HG03025 (cell line): ENCODE measurements at regions not wholly inside any gene's neighbourhood (a gene's known extent, or its start where the extent isn't known, plus 50 kb on each side); places are given as distances from the start of the nearest gene placed in this dataset.
"Not testable (repeated sequence)": the region's sequence is repeated elsewhere in the genome, so short reads cannot be mapped to it uniquely, and the experiment has no call there.

Experiments used
- ATAC-seq: cut with Tn5 transposase; IDR thresholded peaks from one replicate; pipeline ENCODE4 v1.9.1; 2021; ENCODE audit warnings: mild to moderate bottlenecking, moderate library complexity; ENCODE audit not compliant: unreplicated experiment, low FRiP score

- ATAC-seq = no peak
These were observed 171.1 kb upstream of the CXCL13 start for GRCh38 chr4:77434299-77435092.

DNA sequence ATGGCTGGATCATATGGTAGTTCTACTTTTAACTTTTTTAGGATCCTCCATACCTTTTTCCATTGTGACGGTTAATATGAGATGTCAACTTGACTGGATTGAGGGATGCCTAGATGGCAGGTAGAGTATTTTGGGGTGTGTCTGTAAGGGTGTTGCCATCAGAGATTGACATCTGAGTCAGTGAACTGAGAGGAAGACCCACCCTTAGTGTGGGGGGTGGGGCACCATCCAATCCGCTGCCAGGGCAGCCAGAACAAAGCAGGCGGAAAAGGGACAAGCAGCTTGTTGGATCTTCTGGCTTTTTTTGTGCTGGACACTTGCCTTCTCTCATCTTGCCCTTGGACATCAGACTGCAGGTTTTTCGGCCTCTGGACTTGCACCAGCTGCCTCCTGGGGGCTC is 168.5 kb upstream of the CXCL13 start:
- ATAC-seq = no peak

DNA sequence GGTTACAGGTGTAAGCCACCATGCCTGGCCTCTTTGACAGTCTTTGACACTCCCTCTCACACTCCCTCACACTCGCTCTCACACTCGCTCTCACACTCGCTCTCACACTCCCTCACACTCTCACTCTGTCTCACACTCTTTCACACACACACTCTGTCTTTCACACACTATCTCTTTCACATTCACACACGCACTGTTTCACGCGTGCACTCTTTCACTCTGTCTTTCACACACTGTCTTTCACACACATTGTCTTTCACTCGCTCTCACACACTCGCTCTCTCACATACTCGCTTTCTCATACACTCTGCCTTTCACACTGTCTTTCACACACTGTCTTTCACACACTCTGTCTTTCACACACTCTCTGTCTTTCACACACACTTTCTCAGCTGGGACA is 167.1 kb upstream of the CXCL13 start:
- ATAC-seq = no peak

DNA sequence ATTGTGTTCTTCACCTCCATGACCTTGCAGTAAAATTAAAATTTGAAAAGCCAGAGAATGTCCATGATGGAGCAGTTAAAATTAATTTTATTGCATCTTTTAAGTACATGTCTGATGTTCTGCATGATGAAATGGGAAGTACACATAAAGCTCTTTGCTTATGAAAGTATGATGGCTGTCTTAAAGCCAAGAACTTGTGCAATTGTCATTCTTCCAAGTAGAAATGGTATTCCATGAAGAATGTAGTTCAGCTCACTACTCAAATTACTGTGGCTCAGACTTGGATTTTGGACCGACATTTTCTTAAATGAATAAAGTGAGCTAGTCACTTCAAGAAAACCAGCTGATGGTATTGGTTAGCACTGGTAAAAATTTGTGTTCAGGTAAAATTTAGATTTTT is 161.7 kb upstream of the CXCL13 start:
- ATAC-seq = no peak

DNA sequence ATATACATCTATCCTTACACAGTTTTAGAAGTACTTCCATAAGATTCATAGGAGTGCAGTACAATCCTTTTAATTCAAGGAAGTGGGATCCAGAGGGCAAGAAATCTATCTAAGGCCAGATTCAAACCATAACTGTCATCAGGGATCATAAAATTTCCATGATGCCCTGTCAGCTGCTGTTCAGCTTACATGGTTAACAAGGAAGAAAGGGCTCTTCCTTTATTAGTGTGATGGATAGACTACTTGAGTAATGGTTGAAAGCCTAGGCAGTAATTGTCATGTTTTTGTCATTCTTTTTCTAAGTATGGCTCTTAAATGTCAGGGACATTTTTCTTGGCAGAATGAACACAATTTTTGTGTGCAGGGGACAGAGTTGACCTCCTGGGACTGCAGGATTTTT is 159.8 kb upstream of the CXCL13 start:
- no peak for ATAC-seq

DNA sequence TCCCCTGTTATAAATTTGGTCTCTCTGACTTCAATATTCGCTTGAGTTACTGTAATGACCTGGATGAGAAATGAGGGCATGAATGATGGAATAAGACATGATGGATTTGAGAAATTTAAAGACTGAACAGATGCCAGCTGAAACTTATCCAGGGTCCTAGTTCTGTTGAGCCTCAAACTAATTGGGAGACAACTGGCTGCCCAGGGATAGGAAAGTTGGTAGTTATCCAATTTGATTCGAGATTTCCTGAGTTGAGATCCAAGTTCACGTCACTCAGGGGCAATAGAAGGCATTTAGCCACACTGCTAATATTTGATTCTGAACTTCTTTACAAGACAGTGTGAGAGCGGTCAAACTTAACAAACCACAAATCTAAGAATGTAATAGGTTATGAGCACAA is 159.0 kb upstream of the CXCL13 start:
- ATAC-seq = no peak

DNA sequence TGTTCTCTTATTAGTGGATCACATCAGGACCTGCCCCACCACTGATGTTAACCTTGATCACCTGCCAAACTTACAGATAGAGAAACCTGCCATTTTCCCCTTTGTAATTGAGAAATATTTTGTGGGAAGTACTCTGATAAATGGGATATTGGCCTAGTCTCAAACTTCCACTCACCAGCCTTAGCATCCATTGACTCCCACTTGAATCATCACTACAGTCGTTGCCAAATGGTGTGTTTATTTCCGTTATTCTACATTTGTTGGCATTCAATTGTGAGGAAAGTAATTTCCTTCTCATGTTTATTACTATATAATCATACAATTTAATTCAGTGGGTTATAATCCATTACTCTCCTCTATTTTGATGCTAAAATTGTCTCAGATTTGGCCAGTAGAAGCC is 156.4 kb upstream of the CXCL13 start:
- no peak for ATAC-seq

DNA sequence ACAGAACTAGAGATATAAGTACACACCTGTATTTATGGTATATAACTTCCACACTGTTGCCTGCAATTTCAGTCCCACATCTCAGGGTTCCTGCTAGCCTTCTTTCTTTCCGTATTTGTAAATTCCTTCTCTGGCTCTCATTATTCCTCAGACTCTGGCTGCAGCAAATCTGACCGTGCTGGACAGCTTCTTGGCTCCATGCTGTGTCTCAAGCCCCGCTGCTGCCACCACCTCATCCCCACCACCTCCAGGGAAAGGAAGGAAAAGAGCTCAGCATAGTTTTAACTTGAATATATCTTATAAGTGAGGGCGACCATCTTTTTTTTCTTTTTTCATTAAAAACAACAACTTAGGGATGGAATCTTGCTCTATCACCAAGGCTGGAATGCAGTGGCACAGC is 155.6 kb upstream of the CXCL13 start:
- no peak for ATAC-seq

GRCh38 chr4:77451530-77451929 is 154.1 kb upstream of the CXCL13 start:
- no peak for ATAC-seq

- not testable (repeated sequence) for ATAC-seq
These were observed 153.5 kb upstream of the CXCL13 start for GRCh38 chr4:77452117-77452516.

DNA sequence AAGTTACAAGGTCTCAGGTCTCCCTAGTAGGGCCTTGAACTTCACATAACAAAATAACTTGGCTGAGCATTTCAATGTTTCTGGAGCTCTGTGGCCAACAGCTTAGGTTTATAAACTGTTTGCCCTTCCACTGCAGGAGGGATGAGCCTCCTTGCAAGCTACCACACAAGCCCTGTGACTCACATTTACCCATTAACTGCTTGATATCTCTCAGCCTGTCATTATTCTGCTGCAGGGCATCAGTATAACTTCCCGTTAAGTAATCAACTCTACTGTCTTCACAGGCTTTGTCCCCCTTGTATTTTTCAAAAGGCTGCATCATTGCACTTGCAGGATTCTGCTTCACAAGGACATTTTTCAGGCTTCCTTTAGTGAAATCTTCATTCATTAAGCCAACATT is 151.7 kb upstream of the CXCL13 start:
- no peak for ATAC-seq

DNA sequence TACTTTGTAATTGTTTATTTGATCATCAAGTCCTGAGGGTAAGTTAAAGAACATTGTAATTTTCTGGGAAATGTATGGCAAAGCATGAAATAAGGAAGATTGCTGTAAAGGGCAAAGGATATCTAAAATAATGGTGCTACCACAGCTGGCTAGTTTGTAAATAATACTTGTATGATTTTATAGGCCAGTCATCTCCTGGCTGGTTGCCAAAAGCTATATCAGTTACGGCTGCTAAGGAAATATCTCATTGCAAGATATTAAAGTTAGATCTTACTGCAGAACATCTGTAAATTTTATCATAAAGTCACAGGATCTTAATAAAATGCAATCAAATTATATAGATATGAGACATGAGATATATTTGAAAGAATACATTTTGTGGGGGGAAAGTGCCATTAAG is 150.8 kb upstream of the CXCL13 start:
- no peak for ATAC-seq

GRCh38 chr4:77464100-77464499 is 141.5 kb upstream of the CXCL13 start:
- ATAC-seq = not testable (repeated sequence)

DNA sequence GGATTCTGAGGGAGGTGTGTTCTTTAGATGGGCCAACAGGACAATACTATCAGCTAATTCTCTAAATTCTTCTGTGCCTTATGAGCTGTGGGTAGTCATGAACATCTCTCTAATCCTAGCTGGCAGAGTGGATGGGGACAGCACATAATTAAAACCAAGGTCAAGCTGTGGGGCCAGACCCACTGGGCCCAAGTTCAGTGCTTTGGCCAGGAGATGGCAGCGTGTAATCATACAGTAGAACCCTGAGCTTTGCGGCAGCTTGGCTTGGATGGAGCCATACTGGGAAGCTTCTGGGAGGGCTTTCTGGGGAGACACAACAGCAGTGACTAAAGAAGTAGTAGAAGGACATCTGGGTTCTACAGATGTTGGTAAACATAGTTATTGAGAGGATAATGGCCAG is 140.3 kb upstream of the CXCL13 start:
- no peak for ATAC-seq

GRCh38 chr4:77466430-77466829 is 139.2 kb upstream of the CXCL13 start:
- no peak for ATAC-seq

DNA sequence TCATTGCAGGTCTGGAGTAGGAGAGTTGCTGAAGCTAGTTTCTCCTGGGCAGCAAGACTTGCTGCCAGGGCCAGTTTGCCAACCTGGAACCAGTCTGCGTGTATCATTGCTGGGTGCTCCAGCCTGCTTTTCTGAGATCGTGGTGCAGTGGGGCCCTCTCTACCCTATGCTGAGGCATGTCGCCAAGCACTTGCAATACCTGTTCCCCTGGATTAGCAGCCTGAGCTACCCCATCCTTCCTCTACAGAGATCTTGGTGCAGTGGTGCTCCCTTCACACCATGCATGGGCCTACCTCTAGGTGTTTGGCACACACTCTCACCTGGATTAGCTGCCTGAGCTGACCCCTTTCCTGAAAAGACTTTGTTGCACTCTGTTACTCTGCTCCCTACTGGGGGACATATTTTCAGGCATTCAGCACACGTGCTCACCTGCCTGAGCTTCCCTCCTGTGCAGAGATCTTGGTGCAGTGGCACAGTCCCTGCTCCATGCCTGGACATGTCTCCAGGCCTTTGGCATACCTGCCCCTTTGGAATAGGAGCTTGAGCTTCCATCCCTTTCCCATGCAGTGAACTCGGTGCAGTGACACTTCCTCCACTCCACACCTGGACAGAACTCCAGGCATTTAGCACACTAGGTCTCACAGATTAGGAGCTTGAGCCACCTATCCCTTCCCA is 133.7 kb upstream of the CXCL13 start:
- ATAC-seq = no peak

GRCh38 chr4:77473509-77473908 is 132.1 kb upstream of the CXCL13 start:
- no peak for ATAC-seq

DNA sequence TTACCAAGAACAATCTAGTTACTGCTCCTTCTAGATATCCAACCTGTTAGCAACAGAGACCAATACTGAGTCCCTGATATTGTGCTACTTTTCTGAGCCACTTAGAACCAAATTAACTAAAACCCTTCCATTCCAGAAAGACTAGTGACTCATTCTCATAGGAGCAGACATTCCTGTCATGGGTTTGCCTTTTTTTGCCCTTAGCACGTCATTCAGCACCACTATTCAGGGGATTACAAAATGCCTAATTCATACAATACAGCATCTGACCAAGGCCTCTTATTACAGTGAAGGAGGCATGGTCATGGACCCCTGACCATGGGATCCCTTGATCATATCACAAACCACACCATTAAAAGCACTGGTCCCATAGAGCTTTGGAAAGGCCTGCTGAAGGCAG is 123.8 kb upstream of the CXCL13 start:
- no peak for ATAC-seq

- ATAC-seq = no peak
These were observed 116.7 kb upstream of the CXCL13 start for GRCh38 chr4:77488882-77489281.

- ATAC-seq = no peak
These were observed 112.4 kb upstream of the CXCL13 start for GRCh38 chr4:77493120-77493752.

GRCh38 chr4:77493829-77494551 is 111.6 kb upstream of the CXCL13 start:
- no peak for ATAC-seq
